Fibroblast of lung (primary cell): ENCODE measurements at regions not wholly inside any gene's neighbourhood (a gene's known extent, or its start where the extent isn't known, plus 50 kb on each side); places are given as distances from the start of the nearest gene placed in this dataset.

Experiments used
- DNase-seq, 2 donors: peaks; one replicate each; pipeline versions ENCODE4 v3.0.0 to v3.0.0-alpha.2; 2010; ENCODE audit warnings: low read depth in 2 of 2
- H2AFZ ChIP-seq: 2 replicates; pipeline ENCODE4 v1.5.1; 2012; ENCODE audit warnings: low read length, control low read depth, inconsistent platforms
- H3K27ac ChIP-seq: 2 replicates; pipeline ENCODE4 v1.5.1; 2011; ENCODE audit warnings: low read length, control low read depth; ENCODE audit not compliant: insufficient read depth
- H3K27me3 ChIP-seq: 2 replicates; pipeline ENCODE4 v1.5.1; 2011; ENCODE audit warnings: mild to moderate bottlenecking, low read length; ENCODE audit not compliant: control insufficient read depth, insufficient read depth
- H3K36me3 ChIP-seq: 2 replicates; pipeline ENCODE4 v1.5.1; 2011; ENCODE audit warnings: low read length; ENCODE audit not compliant: control insufficient read depth, insufficient read depth
- H3K4me1 ChIP-seq: 2 replicates; pipeline ENCODE4 v1.5.1; 2011; ENCODE audit warnings: low read length; ENCODE audit not compliant: control insufficient read depth, insufficient read depth; ENCODE audit errors: extremely low read depth
- H3K4me2 ChIP-seq: 2 replicates; pipeline ENCODE4 v1.5.1; 2011; ENCODE audit warnings: low read length, control low read depth; ENCODE audit not compliant: insufficient read depth; ENCODE audit errors: extremely low read depth
- H3K4me3 ChIP-seq, 4 experiments: fragments of 200-600 bp in 1 of 4; sonication (generic) in 1 of 4; replicated peaks in 1 of 4; 2 replicates each; pipeline ENCODE4 v1.5.1; 2011 to 2016; ENCODE audit warnings: low read length in 4 of 4, low read depth in 3 of 4, mild to moderate bottlenecking in 3 of 4, control low read depth in 2 of 4, inconsistent platforms in 1 of 4, mixed read lengths in 1 of 4; ENCODE audit not compliant: insufficient read depth in 1 of 4; ENCODE audit errors: control extremely low read depth in 1 of 4
- H3K79me2 ChIP-seq: 2 replicates; pipeline ENCODE4 v1.5.1; 2012; ENCODE audit warnings: mild to moderate bottlenecking, low read length, inconsistent platforms; ENCODE audit not compliant: control insufficient read depth, insufficient read depth
- H3K9ac ChIP-seq: 2 replicates; pipeline ENCODE4 v1.5.1; 2011; ENCODE audit warnings: mild to moderate bottlenecking, low read length, control low read depth; ENCODE audit not compliant: insufficient read depth
- H3K9me3 ChIP-seq: 2 replicates; pipeline ENCODE4 v1.5.1; 2012; ENCODE audit warnings: low read depth, low read length; ENCODE audit not compliant: control insufficient read depth, insufficient read depth
- H4K20me1 ChIP-seq: 2 replicates; pipeline ENCODE4 v1.5.1; 2011; ENCODE audit warnings: low read length; ENCODE audit not compliant: control insufficient read depth, insufficient read depth; ENCODE audit errors: extremely low read depth
- CTCF ChIP-seq, 2 donors: IDR thresholded peaks in 1 of 2; conservative IDR thresholded peaks in 1 of 2; 1 replicate in 1 of 2; 2 replicates in 1 of 2; pipeline ENCODE4 v1.5.1; 2011 to 2012; ENCODE audit warnings: low read length in 2 of 2, control low read depth in 1 of 2, inconsistent platforms in 1 of 2, low read depth in 1 of 2, mild to moderate bottlenecking in 1 of 2
- EZH2 ChIP-seq: IDR thresholded peaks from 2 replicates; pipeline ENCODE4 v1.5.1; 2012; ENCODE audit warnings: low read length, control low read depth, mild to moderate bottlenecking; ENCODE audit errors: missing control alignments

DNA sequence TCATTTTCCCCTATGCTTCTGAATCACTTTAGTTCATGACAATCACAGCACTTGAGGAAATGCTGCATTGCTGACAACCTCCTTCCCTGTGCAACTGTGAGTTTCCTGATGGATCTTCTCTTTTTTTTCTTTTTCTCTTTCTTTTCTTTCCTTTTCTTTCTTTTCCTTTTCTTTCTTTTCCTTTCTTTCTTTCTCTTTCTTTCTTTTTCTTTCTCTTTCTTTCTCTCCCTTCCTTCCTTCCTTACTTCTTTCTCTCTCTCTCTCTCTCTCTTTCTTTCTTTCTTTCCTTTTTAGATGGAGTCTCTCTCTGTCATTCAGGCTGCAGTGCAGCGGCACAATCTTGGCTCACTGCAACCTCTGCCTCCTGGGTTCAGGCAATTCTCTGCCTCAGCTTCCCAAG lies 247.9 kb upstream of the HTR2A start:
- H3K4me3 ChIP-seq, result no peak overlapping the region
- DNase-seq, result no peak

DNA sequence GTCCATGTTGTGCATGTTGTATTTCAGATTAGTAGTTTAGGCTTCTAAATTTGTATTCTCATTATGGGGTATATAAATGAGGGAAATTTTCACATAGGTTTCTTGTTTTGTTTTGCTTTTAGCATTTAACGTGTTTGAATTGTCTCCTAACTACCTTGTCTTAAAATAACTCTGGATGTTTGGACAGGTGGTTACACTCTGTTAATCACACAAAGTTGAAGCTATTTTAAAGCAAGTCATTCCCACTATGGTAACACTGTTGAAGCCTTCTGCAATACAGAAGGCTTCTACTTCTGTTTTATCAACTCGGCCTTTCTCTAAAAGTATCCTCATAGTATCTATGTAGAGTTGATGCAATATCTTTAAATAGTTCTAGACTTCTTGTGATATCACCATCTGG lies 245.3 kb upstream of the HTR2A start:
- Histone ChIP-seq H3K79me2 (no peaks in the 10 kb centered on the region), H3K27ac (no peak overlapping the region), H4K20me1 (no peaks in the 10 kb centered on the region), H3K4me2 (no peak overlapping the region), H3K36me3 (no peaks in the 10 kb centered on the region), H3K27me3 (no peaks in the 10 kb centered on the region), H3K4me3 (no peak overlapping the region), H3K9ac (no peak overlapping the region), H3K4me1 (no peaks in the 10 kb centered on the region), H2AFZ (no peak overlapping the region), H3K9me3 (no peaks in the 10 kb centered on the region)
- TF ChIP-seq CTCF (conservative IDR thresholded peaks at IDR 0.05 in 1 of 2, IDR thresholded peaks at IDR 0.05 in 1 of 2; ENCODE audit: low read depth in 1 of 2, low read length in 2 of 2) (no peak), EZH2 (no peak)
- no peak for DNase-seq

More for the DNA sequence above, 247.9 kb upstream of the HTR2A start:
- Histone ChIP-seq H3K27me3 (no peaks in the 10 kb centered on the region), H3K4me2 (no peak overlapping the region), H3K27ac (no peak overlapping the region), H3K79me2 (no peaks in the 10 kb centered on the region), H3K36me3 (no peaks in the 10 kb centered on the region), H3K9ac (no peak overlapping the region), H2AFZ (no peak overlapping the region), H3K4me1 (no peaks in the 10 kb centered on the region), H3K9me3 (no peaks in the 10 kb centered on the region), H4K20me1 (no peaks in the 10 kb centered on the region)
- TF ChIP-seq EZH2, result no peak
- TF ChIP-seq CTCF (conservative IDR thresholded peaks at IDR 0.05 in 1 of 2, IDR thresholded peaks at IDR 0.05 in 1 of 2; ENCODE audit: low read depth in 1 of 2, low read length in 2 of 2), result no peak

DNA sequence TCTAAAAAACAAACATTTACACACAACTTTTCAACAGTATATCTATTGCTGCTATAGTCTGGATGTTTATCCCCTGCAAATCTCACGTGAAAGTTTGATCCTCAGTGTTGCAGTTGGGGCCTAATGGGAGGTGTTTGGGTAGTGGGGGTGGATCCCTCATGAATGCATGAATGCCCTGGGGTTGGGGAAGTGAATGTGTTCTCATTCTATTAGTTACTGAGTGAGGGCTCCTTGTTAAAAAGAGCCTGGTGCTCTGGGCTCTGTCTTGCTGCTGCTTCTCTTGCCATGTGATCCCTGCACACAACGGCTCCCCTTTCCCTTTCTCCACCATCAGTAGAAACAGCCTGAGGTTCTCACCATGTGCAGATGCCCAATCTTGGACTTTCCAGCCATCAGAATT lies 242.7 kb upstream of the HTR2A start:
- Histone ChIP-seq H3K4me3 (no peak overlapping the region), H3K27me3 (no peaks in the 10 kb centered on the region), H3K4me1 (no peaks in the 10 kb centered on the region), H2AFZ (no peak overlapping the region), H4K20me1 (no peaks in the 10 kb centered on the region), H3K9ac (no peak overlapping the region), H3K9me3 (no peaks in the 10 kb centered on the region), H3K79me2 (no peaks in the 10 kb centered on the region), H3K4me2 (no peak overlapping the region), H3K36me3 (no peaks in the 10 kb centered on the region), H3K27ac (no peak overlapping the region)
- no peak for DNase-seq
- TF ChIP-seq CTCF (conservative IDR thresholded peaks at IDR 0.05 in 1 of 2, IDR thresholded peaks at IDR 0.05 in 1 of 2; ENCODE audit: low read depth in 1 of 2, low read length in 2 of 2), result no peak
- no peak for TF ChIP-seq EZH2
